ENCODE measurements at regions not wholly inside any gene's neighbourhood (a gene's known extent, or its start where the extent isn't known, plus 50 kb on each side); places are given as distances from the start of the nearest gene placed in this dataset.

- Histone ChIP-seq H3K27me3 (replicated peaks; ENCODE audit: insufficient read depth) (no peaks in the 10 kb centered on the region), H3F3A (ENCODE audit: insufficient read depth) (no peaks in the 10 kb centered on the region), H3K27ac (no peak overlapping the region), H3K36me3 (ENCODE audit: low read depth) (no peaks in the 10 kb centered on the region), H3K4me3 (no peak overlapping the region), H3K79me2 (ENCODE audit: insufficient read depth) (no peaks in the 10 kb centered on the region), H3K4me2 (ENCODE audit: unreplicated experiment) (no peak overlapping the region), H4K20me1 (ENCODE audit: insufficient read depth) (no peaks in the 10 kb centered on the region), H3K9me3 (ENCODE audit: low read depth) (no peaks in the 10 kb centered on the region), H2AFZ (no peak overlapping the region), H3K9me2 (ENCODE audit: insufficient read depth) (no peaks in the 10 kb centered on the region), H3K4me1 (ENCODE audit: insufficient read depth) (no peaks in the 10 kb centered on the region), H3K9ac (no peak overlapping the region)
- WGBS, 2 experiments (ENCODE audit: low coverage in 1 of 2, low lambda C conversion rate in 2 of 2, missing lambda C conversion rate in 2 of 2), result 13 to 25% methylated on average over 2 of the region's 2 CpGs
- in situ Hi-C loops (cut with MboI), result no loop called here
- DNase-seq, result no peak
- TF ChIP-seq EZH2 (IDR thresholded peaks at IDR 0.05; ENCODE audit: insufficient read depth, poor library complexity, severe bottlenecking) (no peak), EZH2phosphoT487 (IDR thresholded peaks at IDR 0.05; ENCODE audit: insufficient read depth, low read depth) (no peak)
Observed at GRCh38 chr14:81653626-81654025, 120.0 kb upstream of the SEL1L start.

- in situ Hi-C loops (cut with MboI), result no loop called here
- no peak for TF ChIP-seq EZH2 (IDR thresholded peaks at IDR 0.05; ENCODE audit: insufficient read depth, poor library complexity, severe bottlenecking)
- no peak for TF ChIP-seq EZH2phosphoT487 (IDR thresholded peaks at IDR 0.05; ENCODE audit: insufficient read depth, low read depth)
- no peaks in the 10 kb centered on the region for H3K9me2 ChIP-seq (ENCODE audit: insufficient read depth)
Observed at GRCh38 chr14:81655423-81656314, 122.0 kb upstream of the SEL1L start.

GRCh38 chr14:81656811-81657210 is 123.2 kb upstream of the SEL1L start:
- Histone ChIP-seq H3K9me2 (ENCODE audit: insufficient read depth) (no peaks in the 10 kb centered on the region), H2AFZ (no peak overlapping the region), H3K4me3 (no peak overlapping the region), H3K9ac (no peak overlapping the region), H3F3A (ENCODE audit: insufficient read depth) (no peaks in the 10 kb centered on the region), H3K79me2 (ENCODE audit: insufficient read depth) (no peaks in the 10 kb centered on the region), H3K4me2 (ENCODE audit: unreplicated experiment) (no peak overlapping the region), H3K27me3 (replicated peaks; ENCODE audit: insufficient read depth) (no peaks in the 10 kb centered on the region), H3K36me3 (ENCODE audit: low read depth) (no peaks in the 10 kb centered on the region), H3K9me3 (ENCODE audit: low read depth) (no peaks in the 10 kb centered on the region), H3K27ac (no peak overlapping the region), H4K20me1 (ENCODE audit: insufficient read depth) (no peaks in the 10 kb centered on the region), H3K4me1 (ENCODE audit: insufficient read depth) (no peaks in the 10 kb centered on the region)
- in situ Hi-C loops (cut with MboI), result no loop called here
- WGBS, 2 experiments (ENCODE audit: low coverage in 1 of 2, low lambda C conversion rate in 2 of 2, missing lambda C conversion rate in 2 of 2), result 0 to 1% methylated on average over 4 of the region's 4 CpGs
- no peak for DNase-seq
- TF ChIP-seq EZH2 (IDR thresholded peaks at IDR 0.05; ENCODE audit: insufficient read depth, poor library complexity, severe bottlenecking) (no peak), EZH2phosphoT487 (IDR thresholded peaks at IDR 0.05; ENCODE audit: insufficient read depth, low read depth) (no peak)

More at GRCh38 chr14:81655423-81656314, 122.0 kb upstream of the SEL1L start:
- H3K9me3 ChIP-seq (ENCODE audit: low read depth), result no peaks in the 10 kb centered on the region
- no peaks in the 10 kb centered on the region for H3K36me3 ChIP-seq (ENCODE audit: low read depth)
- no peak overlapping the region for H3K27ac ChIP-seq
- no peak overlapping the region for H3K4me3 ChIP-seq
- H3K4me2 ChIP-seq (ENCODE audit: unreplicated experiment), result no peak overlapping the region
- H4K20me1 ChIP-seq (ENCODE audit: insufficient read depth), result no peaks in the 10 kb centered on the region
- no peaks in the 10 kb centered on the region for H3F3A ChIP-seq (ENCODE audit: insufficient read depth)
- H3K27me3 ChIP-seq (replicated peaks; ENCODE audit: insufficient read depth), result no peaks in the 10 kb centered on the region
- no peak overlapping the region for H3K9ac ChIP-seq
- DNase-seq, result no peak
- WGBS, 2 experiments (ENCODE audit: low coverage in 1 of 2, low lambda C conversion rate in 2 of 2, missing lambda C conversion rate in 2 of 2), result 14 to 21% methylated on average over 6 of the region's 6 CpGs
- no peak overlapping the region for H2AFZ ChIP-seq
- H3K4me1 ChIP-seq (ENCODE audit: insufficient read depth), result no peaks in the 10 kb centered on the region
- no peaks in the 10 kb centered on the region for H3K79me2 ChIP-seq (ENCODE audit: insufficient read depth)

- H3K36me3 ChIP-seq (ENCODE audit: low read depth), result no peaks in the 10 kb centered on the region
- in situ Hi-C loops (cut with MboI), result no loop called here
- no peaks in the 10 kb centered on the region for H3K4me1 ChIP-seq (ENCODE audit: insufficient read depth)
- H3K27me3 ChIP-seq (replicated peaks; ENCODE audit: insufficient read depth), result no peaks in the 10 kb centered on the region
- TF ChIP-seq EZH2 (IDR thresholded peaks at IDR 0.05; ENCODE audit: insufficient read depth, poor library complexity, severe bottlenecking) (no peak), EZH2phosphoT487 (IDR thresholded peaks at IDR 0.05; ENCODE audit: insufficient read depth, low read depth) (no peak)
- H3K79me2 ChIP-seq (ENCODE audit: insufficient read depth), result no peaks in the 10 kb centered on the region
- no peak overlapping the region for H3K27ac ChIP-seq
- no peak overlapping the region for H3K4me2 ChIP-seq (ENCODE audit: unreplicated experiment)
- no peak overlapping the region for H3K4me3 ChIP-seq
- H2AFZ ChIP-seq, result no peak overlapping the region
- no peaks in the 10 kb centered on the region for H3K9me3 ChIP-seq (ENCODE audit: low read depth)
- no peak for DNase-seq
- 19 to 20% methylated on average over 5 of the region's 5 CpGs for WGBS, 2 experiments (ENCODE audit: low coverage in 1 of 2, low lambda C conversion rate in 2 of 2, missing lambda C conversion rate in 2 of 2)
- no peaks in the 10 kb centered on the region for H4K20me1 ChIP-seq (ENCODE audit: insufficient read depth)
- H3K9ac ChIP-seq, result no peak overlapping the region
- no peaks in the 10 kb centered on the region for H3F3A ChIP-seq (ENCODE audit: insufficient read depth)
- no peaks in the 10 kb centered on the region for H3K9me2 ChIP-seq (ENCODE audit: insufficient read depth)
Observed at GRCh38 chr14:81662066-81662465, 128.4 kb upstream of the SEL1L start.
